ENCODE measurements at regions not wholly inside any gene's neighbourhood (a gene's known extent, or its start where the extent isn't known, plus 50 kb on each side); places are given as distances from the start of the nearest gene placed in this dataset.

DNA sequence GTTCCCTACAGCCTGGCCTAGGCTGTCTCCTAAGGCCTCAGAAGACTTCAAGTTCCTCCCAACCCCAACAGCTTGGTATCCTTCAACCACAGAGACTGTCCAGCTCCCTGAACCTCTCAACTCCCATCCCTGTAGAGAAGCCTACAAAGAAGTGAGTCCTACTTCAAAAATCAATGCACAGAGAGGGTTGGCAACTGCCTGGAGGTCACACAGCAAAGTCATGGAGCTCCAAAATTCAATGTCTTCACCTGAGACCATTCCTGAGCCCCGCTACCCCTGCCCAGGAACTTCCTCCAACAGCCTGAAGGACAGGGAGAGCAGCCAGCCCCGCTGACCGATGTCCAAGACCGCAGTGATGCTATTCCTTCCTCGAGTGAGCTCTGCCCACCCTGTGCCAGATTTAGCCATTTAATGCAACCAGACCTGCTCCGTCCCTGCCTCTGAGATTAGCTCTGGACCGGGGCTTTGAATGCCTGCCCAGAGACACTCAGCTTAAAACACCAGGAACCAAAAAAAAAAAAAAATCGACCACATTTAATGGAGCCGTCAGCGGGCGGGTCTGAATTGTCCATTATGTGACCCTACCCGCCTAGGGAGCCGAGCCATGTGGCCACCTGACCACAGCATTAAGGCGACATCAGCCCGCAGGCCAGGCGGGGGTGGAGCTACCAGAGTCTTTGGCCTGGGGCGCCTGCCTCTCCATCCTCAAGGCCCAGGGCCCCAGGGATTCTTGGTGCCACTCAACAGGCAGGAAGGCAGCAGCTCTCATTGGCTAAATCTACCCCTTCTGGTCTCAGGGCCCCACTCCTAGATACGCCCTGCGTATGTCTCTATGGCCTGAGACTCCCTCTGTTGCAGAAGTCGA lies 148.6 kb downstream of the SYF2 start:
- Histone ChIP-seq H3K4me3 (ENCODE audit: low read depth, low read length, poor library complexity, severe bottlenecking) (no peak overlapping the region), H3K4me1 (ENCODE audit: insufficient read depth, low read length, poor library complexity, severe bottlenecking) (peaks cover 10% of the 10 kb centered on the region), H3K9me2 (ENCODE audit: insufficient read depth, low read length) (no peaks in the 10 kb centered on the region), H3K36me3 (ENCODE audit: insufficient read depth, low read length) (no peaks in the 10 kb centered on the region), H3K4me2 (ENCODE audit: low read length) (no peak overlapping the region), H2AFZ (ENCODE audit: low read length) (no peak overlapping the region), H4K20me1 (ENCODE audit: insufficient read depth, low read length) (no peaks in the 10 kb centered on the region), H3K79me2 (ENCODE audit: insufficient read depth, low read depth, low read length) (no peaks in the 10 kb centered on the region), H3K9me3 (ENCODE audit: low read length) (0 out of 2 replicates have a peak, but pooled peaks cover 5% of the 10 kb centered on the region), H3K27ac (ENCODE audit: low read depth, low read length, poor library complexity, severe bottlenecking) (no peak overlapping the region)
- TF ChIP-seq CTCF (conservative IDR thresholded peaks at IDR 0.05; ENCODE audit: low read length) (no peak), EZH2phosphoT487 (IDR thresholded peaks at IDR 0.05; ENCODE audit: borderline replicate concordance, low read depth, low read length) (no peak)
- no peak for DNase-seq (ENCODE audit: low spot score)
- no TSS peak for BruUV-seq (replicated peaks)
- ChIA-PET POLR2A (interaction anchor here (0.6 to 0.9 kb wide), 2 partner anchors 10 to 989 kb away, joined by 3 to 4 read pairs; no protein-coding TSS in a partner anchor), CTCF (ENCODE audit: unreplicated experiment) (no interaction called here)
- intact Hi-C loops (cut with micrococcal nuclease; ENCODE audit: unreplicated experiment), result no loop called here

DNA sequence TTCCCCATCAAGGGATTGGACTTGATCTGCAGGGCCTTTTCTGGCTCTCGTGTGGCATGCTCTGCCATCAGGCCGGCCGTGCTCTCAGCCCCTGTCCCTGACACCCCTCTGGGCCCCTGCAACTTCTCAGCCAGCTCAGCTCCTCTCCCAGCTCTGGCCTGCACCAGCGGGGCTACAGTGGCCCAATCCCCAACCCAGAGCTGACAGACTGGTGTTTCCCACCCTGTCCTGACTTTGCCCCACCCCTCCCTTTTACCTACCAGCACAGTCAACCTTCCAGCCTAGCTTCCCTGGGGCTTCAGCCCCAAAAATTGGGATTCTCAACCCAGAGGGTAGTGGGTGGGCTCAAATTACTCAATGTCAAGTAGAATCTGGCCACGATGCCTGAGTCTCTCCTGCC lies 149.3 kb downstream of the SYF2 start:
- no peaks in the 10 kb centered on the region for H3K36me3 ChIP-seq (ENCODE audit: insufficient read depth, low read length)
- intact Hi-C loops (cut with micrococcal nuclease; ENCODE audit: unreplicated experiment), result no loop called here
- ChIA-PET CTCF (ENCODE audit: unreplicated experiment) (no interaction called here), POLR2A (interaction anchor here (0.9 kb wide), 1 partner anchor 9 kb away, joined by 4 read pairs; no protein-coding TSS in a partner anchor)
- H3K4me3 ChIP-seq (ENCODE audit: low read depth, low read length, poor library complexity, severe bottlenecking), result no peak overlapping the region
- DNase-seq (ENCODE audit: low spot score), result no peak
- no peaks in the 10 kb centered on the region for H4K20me1 ChIP-seq (ENCODE audit: insufficient read depth, low read length)
- 0 out of 2 replicates have a peak, but pooled peaks cover 5% of the 10 kb centered on the region for H3K9me3 ChIP-seq (ENCODE audit: low read length)
- no peaks in the 10 kb centered on the region for H3K9me2 ChIP-seq (ENCODE audit: insufficient read depth, low read length)
- no peak for TF ChIP-seq EZH2phosphoT487 (IDR thresholded peaks at IDR 0.05; ENCODE audit: borderline replicate concordance, low read depth, low read length)
- no peak for TF ChIP-seq CTCF (conservative IDR thresholded peaks at IDR 0.05; ENCODE audit: low read length)
- no peak overlapping the region for H2AFZ ChIP-seq (ENCODE audit: low read length)
- no peak overlapping the region for H3K4me2 ChIP-seq (ENCODE audit: low read length)
- peaks cover 10% of the 10 kb centered on the region for H3K4me1 ChIP-seq (ENCODE audit: insufficient read depth, low read length, poor library complexity, severe bottlenecking)
- H3K27ac ChIP-seq (ENCODE audit: low read depth, low read length, poor library complexity, severe bottlenecking), result no peak overlapping the region
- BruUV-seq (replicated peaks), result no TSS peak
- H3K79me2 ChIP-seq (ENCODE audit: insufficient read depth, low read depth, low read length), result no peaks in the 10 kb centered on the region
